ENCODE measurements at regions not wholly inside any gene's neighbourhood (a gene's known extent, or its start where the extent isn't known, plus 50 kb on each side); places are given as distances from the start of the nearest gene placed in this dataset.

DNA sequence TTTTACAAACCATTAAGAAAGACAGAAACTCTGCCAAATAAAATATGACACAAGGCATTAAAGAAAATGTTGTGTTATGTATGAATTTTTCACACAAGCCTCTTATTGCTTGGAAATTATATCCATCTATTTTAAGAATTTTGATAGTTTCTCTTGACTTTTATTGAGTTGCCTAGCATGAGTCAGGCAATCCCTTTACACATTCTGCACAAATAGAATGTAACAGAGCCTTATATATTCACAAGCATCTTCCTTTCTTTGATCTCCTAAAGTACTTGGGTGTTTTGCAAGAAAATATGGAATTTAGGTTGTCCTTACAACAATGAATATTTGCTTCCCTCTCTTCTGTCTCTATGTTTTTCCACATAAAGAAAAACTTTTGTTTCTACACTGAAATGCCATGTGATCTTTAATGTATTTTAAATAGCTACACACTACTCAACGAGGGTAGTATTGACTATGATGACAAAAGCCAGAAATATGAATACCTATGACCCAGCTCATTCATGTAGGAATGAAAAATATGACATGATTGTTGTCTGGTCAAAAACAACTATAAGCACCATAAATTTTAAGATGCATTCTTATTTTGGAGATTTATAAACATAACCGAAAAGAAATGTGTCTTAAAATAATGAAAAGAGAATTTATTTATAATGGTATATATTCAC, 398.8 kb downstream of the GUCY1A2 start:
- DNase-seq = no peak

DNA sequence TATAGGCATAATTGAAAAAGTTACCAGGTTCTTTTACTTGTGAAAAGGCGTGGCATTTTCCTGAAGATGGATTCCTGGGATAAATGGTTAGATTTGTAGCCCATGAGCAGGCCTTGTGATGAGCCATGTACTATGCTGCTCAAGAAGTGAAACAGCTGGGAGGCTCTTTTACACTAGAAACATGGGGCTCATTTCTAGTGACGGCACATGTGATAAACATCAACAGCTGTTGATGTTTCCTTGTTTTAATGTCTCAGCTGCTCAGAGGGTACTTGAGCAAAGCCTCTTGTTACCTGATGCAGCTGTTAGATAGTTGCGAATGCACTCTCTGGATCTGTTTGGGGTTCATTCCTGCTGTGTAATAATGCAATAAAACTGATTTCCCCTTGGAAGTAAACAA, 396.8 kb downstream of the GUCY1A2 start:
- DNase-seq = no peak
